ENCODE measurements at regions not wholly inside any gene's neighbourhood (a gene's known extent, or its start where the extent isn't known, plus 50 kb on each side); places are given as distances from the start of the nearest gene placed in this dataset.

DNA sequence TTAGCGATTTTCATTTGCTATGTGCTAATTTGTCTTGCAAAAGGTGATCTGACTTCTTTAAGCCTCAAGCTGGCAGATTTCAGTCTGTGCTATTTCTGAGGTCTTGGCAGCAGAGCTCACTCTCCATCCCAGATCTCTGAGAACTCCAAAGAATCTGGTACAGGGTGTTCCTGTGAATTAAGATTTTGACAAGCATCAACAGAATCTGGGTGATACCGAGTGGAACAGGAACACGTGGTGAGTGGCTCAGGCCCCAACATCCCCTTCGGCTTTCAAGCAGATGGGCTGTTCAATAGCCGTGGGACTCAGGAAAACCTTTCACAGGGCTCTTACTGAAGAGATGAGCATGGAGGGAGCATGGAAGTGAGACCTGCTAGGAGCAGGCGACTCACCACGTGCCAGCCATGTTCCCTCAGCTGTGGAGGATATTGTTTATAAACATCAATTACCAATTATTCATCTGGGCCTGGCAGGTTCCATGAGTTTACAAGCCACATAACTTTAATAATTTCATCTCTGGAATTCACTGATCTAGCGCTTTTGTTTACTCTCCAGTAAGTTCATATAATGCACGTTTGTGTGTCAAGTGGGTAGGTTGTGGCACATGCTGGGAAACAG is 103.4 kb upstream of the SELENOK start:
- TF ChIP-seq, protein P1, sequence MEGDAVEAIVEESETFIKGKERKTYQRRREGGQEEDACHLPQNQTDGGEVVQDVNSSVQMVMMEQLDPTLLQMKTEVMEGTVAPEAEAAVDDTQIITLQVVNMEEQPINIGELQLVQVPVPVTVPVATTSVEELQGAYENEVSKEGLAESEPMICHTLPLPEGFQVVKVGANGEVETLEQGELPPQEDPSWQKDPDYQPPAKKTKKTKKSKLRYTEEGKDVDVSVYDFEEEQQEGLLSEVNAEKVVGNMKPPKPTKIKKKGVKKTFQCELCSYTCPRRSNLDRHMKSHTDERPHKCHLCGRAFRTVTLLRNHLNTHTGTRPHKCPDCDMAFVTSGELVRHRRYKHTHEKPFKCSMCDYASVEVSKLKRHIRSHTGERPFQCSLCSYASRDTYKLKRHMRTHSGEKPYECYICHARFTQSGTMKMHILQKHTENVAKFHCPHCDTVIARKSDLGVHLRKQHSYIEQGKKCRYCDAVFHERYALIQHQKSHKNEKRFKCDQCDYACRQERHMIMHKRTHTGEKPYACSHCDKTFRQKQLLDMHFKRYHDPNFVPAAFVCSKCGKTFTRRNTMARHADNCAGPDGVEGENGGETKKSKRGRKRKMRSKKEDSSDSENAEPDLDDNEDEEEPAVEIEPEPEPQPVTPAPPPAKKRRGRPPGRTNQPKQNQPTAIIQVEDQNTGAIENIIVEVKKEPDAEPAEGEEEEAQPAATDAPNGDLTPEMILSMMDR (IDR thresholded peaks at IDR 0.05; ENCODE audit: control extremely low read depth in 1 of 3, insufficient read depth in 1 of 3, low read depth in 1 of 3, low read length in 3 of 3), result no peak
- TF ChIP-seq SUZ12 (IDR thresholded peaks at IDR 0.05; ENCODE audit: low read length), result no peak
- TF ChIP-seq ASH2L (IDR thresholded peaks at IDR 0.05; ENCODE audit: low read length), result no peak
- TF ChIP-seq, protein P2, sequence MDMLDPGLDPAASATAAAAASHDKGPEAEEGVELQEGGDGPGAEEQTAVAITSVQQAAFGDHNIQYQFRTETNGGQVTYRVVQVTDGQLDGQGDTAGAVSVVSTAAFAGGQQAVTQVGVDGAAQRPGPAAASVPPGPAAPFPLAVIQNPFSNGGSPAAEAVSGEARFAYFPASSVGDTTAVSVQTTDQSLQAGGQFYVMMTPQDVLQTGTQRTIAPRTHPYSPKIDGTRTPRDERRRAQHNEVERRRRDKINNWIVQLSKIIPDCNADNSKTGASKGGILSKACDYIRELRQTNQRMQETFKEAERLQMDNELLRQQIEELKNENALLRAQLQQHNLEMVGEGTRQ (IDR thresholded peaks at IDR 0.05; ENCODE audit: low read length), result no peak
- no peak for TF ChIP-seq SIN3A (conservative IDR thresholded peaks at IDR 0.05 in 1 of 2, IDR thresholded peaks at IDR 0.05 in 1 of 2; ENCODE audit: low read depth in 1 of 2, low read length in 2 of 2)
- no peak for TF ChIP-seq EP300 (IDR thresholded peaks at IDR 0.05; ENCODE audit: borderline replicate concordance in 1 of 2, low read depth in 2 of 2, low read length in 2 of 2)
- no peak for TF ChIP-seq TCF12 (IDR thresholded peaks at IDR 0.05; ENCODE audit: low read depth, low read length)
- TF ChIP-seq POLR2A (IDR thresholded peaks at IDR 0.05; ENCODE audit: control extremely low read depth in 1 of 2, low read depth in 2 of 2, low read length in 2 of 2), result no peak
- no peak for TF ChIP-seq YY1 (IDR thresholded peaks at IDR 0.05; ENCODE audit: low read depth, low read length)
- TF ChIP-seq RXRA (IDR thresholded peaks at IDR 0.05; ENCODE audit: insufficient read depth, low read depth, low read length), result no peak

All from H1 (cell line).